ENCODE measurements at regions not wholly inside any gene's neighbourhood (a gene's known extent, or its start where the extent isn't known, plus 50 kb on each side); places are given as distances from the start of the nearest gene placed in this dataset.
"Not testable (repeated sequence)": the region's sequence is repeated elsewhere in the genome, so short reads cannot be mapped to it uniquely, and the experiment has no call there.

DNA sequence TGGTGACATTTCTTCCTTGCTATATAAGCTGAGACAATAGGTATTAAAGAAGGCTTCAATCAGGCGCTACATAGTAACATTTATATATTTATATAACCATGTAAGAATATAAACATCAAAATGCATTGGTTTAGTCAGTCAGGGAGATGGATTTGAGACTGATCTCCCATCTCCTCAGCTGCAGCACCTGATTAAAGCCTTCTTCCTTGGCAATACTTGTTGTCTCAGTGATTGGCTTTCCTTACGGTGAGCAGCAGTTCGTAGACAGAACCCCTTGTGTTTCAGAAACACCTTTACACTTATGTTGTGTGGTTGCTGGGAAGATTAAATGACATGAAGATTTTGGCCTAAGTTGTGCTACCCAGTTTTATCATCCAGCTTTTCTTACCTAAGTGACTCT is 323.3 kb upstream of the DUSP10 start:
- DNase-seq (ENCODE audit: low read depth), result no peak

DNA sequence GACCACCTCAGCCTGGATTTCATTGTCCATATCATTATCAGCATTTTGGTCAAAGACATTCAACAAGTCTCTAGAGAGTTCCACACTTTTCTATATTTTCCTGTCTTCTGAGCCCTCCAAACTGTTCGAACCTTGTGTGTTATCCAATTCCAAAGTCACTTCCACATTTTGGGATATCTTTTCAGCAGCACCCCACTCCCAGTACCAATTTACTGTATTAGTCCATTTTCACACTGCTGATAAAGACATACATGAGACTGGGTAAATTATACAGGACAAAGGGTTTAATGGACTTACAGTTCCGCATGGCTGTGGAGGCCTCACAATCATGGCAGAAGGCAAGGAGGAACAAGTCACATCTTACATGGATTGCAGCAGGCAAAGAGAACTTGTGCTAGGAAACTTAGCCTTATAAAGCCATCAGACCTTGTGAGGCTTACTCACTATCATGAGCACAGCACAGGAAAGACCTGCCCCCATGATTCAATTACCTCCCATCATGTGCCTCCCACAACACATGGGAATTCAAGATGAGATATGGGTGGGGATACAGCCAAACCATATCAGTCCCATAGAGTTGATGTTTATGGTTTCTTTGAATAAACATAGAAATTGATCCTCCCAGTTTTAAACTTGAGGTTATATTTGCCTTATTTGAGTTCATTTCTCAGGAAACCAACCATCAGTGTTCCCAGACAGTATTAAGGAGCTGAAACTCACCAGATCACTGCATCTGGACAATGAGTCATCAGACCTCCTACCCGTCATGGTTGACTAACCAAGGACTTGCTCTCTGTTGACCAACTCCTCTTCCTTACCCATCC is 322.7 kb upstream of the DUSP10 start:
- no peak for DNase-seq (ENCODE audit: low read depth)

DNA sequence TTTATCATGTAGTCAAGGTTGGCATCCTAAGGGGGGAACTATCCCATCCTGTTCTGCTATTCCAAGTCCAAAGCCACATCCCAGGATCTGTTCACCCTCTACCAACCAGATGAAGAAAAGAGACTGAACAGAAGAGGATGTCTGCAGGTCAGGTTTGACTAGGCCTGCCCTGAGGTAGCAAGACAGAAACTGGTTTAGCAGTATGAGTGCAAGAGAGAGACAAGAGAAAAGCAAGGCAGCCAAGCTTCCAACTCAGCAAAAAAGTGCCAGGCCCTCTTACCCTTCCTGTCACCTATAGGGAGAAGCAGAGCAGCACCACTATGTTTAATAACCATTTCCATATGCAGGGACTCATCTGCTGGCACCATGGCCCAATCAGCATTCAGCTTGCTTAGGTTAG is 320.8 kb upstream of the DUSP10 start:
- DNase-seq (ENCODE audit: low read depth), result no peak

DNA sequence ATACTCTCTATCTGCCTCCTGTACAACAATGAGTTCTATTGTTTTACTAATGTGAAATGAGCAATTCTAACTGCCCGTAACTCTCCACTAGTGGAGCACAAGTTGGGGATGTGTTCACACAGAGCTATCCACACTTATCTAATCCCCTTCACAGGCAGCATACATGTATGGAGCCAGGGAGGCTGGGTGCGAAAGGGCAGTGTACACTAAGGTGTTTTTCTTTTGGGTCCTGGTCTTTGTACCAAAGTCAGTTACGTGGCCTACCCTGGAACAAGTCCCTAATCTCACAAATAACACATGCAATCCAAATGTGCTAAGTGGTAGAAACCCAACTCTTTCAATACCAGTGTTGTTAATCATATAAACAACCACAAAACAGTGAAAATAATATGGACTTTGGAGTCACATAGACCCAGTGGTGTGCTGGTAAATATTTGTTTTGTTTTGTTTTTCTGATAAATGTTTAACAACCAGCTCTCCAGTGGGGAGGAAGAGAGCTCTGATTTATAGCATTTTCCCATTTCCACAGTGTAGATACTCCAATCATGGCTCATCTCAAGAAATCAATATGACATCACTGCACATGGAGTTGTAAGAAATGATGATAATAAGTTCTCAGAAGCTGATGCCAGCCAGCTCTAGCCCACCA is 319.9 kb upstream of the DUSP10 start:
- DNase-seq (ENCODE audit: low read depth), result no peak

DNA sequence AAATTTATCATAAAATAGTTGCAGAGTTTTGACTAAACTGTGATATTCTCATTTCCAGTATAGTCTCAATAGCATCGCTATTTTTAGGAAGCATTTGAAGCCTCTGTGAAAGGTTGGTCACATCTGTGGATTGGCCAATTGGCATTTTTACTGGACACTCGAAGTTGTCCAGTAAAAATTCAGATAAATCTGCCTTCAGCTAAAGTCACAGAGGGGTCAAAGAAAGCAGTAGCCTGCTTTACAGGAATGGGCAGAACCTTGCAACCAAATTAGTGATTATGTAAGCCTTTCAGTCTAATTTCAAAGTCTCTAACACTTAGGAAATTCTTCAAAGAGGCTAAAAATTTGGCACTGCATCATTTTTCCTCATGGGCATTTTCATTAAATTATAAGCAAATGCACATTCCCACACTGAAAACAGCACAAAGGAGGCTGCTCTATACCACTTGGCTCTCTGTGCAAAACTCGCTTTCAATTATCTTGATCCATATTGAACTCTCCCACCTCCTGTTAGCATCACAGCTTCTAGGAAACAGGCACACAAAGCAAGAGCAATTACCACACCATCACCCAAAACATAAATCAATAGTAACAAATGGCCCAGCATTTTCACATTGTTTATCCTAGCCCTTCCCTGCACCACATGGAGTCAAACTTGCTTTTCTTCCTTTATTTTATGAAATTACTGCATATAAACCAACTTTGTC is 318.5 kb upstream of the DUSP10 start:
- DNase-seq (ENCODE audit: low read depth), result no peak

DNA sequence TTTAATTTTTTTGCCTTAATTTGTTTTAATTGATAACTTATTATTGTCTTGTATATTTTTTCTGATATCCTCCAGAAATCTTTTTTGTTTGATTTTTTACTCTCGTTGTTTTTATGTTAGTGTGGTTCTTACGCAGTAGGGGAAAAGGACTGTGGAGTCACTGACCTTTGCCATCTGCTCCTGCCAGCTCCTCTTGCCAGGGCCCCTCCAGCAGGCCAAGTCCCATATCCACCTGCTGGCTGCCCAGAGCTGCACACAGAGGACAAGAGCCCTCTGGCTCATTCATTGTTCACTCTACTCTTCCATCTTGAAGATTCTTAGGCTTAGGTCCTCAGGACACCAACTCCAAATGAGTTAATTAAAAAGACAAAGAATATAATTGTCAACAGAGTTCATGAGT is 316.4 kb upstream of the DUSP10 start:
- DNase-seq (ENCODE audit: low read depth), result no peak

DNA sequence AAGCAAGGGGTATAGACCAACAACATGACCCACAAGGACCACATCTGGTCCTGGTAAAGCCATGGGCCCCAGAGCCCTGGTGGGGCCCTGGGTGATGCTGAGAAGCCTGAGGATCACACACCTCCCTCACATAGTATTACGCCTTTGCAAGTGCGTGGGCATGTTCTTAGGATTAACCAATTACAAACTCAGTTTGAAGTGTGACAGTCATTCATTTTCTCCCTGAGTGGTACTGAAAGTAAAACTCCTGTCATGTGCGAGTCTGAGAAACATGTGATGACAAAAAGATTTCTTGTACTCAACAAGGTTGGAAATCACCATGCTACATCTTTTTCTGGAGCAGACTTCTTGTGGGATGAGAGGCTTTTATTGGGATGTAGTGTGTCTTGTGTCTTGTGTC is 315.3 kb upstream of the DUSP10 start:
- DNase-seq (ENCODE audit: low read depth), result no peak

DNA sequence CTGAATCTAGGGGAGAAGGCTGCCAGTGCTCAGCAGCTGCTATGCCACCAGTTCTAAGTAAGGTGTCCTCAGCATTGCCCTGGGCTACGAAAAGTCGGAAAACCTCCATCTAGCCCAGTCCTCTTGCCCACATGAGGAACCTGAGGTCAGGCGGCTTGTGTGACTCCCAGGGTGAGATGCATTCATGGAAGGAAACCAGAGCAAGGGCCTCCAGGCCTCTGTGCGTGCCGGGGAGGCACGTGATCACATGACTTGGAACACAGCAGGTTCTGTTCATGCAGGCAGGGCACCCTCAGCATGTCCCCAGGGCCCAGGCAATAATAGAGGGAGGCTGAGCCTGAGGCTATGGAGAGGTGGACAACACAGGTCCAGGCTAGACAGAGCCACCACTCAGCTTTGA is 312.5 kb upstream of the DUSP10 start:
- DNase-seq (ENCODE audit: low read depth), result no peak

DNA sequence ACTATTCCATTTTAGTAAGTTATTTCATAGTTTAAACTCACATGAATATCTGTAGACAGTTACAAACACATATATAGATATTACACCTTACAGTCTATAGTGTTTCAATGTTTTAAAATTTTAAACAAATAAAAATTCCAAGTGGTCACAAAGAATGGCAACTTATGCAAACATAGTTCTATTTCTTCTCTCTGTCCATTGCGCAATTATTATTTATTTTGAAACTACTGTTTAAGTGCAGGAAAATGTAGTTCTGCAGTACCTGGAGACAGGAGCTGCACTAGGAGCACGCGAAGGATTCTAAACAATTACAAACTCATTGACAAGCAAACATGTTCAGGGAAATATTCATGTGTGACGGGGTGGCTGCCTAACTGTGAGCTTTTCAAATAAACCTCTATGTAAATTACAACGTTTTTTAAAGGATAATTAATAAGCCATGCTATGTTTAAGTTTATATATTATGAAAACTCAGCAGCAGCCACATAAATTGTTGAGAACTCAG is 312.0 kb upstream of the DUSP10 start:
- DNase-seq (ENCODE audit: low read depth), result no peak

DNA sequence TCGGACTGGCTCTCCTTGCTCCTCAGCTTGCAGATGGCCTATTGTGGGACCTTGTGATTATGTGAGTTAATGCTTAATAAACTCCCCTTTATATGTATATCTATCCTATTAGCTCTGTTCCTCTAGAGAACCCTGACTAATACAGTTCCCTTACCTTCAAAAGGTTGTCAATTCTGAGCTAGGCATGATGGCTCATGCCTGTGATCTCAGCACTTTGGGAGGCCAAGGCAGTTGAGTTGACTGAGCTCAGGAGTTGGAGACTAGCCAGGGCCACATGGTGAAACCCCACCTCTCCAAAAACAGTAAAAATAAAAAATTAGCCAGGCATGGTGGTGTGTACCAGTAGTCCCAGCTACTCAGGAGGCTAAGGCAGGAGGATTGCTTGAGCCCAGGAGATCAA is 309.4 kb upstream of the DUSP10 start:
- DNase-seq (ENCODE audit: low read depth), result not testable (repeated sequence)

DNA sequence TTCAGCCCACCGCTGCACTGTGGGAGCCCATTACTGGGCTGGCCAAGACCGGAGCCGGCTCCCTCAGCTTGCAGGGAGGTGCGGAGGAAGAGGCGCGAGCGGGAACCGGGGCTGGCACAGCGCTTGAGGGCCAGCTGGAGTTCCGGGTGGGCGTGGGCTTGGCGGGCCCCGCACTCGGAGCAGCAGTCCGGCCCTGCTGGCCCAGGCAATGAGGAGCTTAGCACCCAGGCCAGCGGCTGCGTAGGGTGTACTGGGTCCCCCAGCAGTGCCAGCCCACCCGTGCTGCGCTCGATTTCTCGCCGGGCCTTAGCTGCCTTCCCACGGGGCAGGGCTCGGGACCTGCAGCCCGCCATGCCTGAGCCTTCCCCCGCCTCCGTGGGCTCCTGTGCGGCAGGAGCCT is 307.8 kb upstream of the DUSP10 start:
- DNase-seq (ENCODE audit: low read depth), result not testable (repeated sequence)

DNA sequence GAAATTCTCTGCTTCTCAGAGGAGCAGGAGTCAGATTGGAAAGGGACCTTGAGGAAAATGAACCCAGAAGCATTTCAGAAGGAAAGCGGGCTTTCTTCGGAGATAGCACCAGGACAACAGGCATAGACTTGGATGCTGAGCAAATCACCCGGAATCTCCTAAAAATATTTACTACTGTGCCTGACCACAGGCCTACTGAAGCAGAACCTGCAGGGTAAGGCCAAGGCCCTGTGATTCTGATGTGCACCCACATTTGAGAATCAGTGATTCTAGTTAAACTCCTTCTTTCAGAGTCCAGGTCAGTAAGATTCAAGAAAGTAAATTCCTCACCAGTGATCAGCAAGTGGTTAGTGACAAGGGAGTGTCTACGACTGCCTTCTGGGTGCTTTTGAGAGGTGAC is 307.3 kb upstream of the DUSP10 start:
- DNase-seq (ENCODE audit: low read depth), result no peak

DNA sequence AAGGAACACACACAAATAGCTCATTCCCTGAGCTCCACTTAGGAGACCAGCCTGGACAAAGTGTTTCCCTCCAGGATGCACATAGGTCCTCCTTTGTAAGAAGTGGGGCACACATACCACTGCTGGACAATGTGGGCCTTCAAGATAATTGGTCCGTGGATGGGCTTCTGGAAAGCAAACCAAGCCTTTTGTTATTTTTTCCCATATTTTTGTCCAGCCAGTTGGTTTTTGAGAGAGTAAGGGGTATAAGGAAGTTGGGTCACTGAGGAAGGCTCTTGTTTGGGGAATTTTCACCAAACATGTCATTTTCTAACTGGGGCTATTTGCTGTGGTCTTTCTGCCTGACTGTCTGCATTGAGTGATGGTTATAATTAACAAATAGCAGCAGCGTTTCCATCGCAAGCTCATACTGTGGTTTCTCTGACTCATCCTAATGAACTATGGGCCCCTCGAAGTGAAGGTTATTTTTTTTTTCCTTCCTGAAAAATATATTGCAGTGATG is 306.3 kb upstream of the DUSP10 start:
- DNase-seq (ENCODE audit: low read depth), result no peak

DNA sequence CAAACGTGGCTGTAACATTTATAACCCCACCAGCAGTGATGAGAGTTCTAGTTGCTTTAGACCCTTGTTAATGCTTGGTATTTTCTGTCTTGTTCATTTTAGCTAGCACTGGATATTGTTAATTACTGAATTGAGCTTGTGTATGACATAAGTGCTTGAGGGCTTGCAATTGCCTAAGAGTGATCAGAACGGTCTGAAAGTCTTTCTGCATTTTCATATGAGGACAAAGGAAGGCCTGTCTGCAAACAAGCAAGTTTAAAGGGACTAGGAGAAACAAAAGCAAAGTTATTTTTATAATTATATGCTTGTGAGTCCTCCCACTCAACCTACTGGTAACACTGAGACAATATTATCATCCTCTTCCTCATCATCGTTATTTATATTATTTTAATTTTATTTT is 305.5 kb upstream of the DUSP10 start:
- DNase-seq (ENCODE audit: low read depth), result no peak

DNA sequence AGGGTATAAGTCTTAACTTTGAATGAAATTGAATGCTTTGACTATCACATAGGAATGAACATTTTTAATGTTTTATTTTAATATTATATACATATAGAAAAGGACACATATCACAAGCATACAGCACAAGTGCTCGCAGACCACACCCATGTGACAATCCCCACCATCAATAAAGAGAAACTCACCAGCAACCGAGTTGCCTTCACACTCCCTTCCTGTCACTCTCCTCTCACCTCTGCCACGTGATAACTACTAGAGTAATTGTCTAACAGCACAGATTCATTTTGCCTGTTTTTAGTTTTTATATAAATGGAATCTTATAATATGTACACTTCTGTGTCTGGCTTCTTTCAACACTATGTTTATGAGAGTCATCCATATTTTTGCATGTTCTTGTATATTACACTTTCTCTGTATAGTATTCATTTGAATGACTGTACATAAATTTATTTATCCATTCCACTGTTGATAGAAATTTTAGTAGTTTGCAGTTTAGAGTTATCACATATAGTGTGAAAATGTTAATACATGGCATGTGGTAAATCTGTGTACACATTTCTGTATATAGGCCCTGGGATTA is 304.9 kb upstream of the DUSP10 start:
- no peak for DNase-seq (ENCODE audit: low read depth)

DNA sequence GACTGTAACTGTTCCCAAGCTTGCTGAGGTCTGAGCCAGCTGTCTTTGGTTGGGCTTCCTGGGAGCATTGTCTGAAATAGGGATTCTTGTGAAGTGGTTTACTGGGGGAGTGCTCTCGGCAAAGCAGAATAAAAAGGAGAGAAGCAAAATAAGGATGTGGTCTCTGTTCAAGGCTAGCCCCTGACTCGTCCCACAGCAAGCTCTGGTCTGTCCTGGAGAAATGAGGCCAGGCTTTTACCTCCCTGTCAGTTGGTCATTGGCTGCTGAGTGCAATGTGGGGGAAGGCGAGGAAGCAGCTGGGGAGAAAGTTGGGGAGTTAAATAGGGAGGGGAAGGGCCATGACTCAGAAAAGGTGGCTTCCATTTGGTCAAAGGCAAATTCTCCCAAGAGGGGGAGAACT is 303.9 kb upstream of the DUSP10 start:
- no peak for DNase-seq (ENCODE audit: low read depth)

DNA sequence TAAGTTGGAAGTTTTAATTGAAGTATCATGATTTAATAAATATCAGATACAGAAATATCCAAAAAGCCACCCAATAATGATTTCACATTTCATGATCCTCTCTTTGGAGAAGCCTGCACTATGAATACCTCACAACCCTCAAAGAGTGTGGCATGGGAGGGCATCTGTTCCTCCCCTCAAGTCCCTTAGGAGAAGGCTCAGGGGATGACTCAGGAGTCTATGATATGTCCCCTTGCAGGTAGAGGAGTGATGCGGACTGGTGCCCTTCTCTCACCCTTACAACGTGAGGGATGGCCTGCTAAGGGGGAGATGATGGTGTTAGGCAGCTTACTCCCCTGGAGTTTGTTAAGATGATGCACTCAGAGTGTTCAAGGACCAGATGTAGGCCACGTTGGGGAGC is 303.3 kb upstream of the DUSP10 start:
- no peak for DNase-seq (ENCODE audit: low read depth)

DNA sequence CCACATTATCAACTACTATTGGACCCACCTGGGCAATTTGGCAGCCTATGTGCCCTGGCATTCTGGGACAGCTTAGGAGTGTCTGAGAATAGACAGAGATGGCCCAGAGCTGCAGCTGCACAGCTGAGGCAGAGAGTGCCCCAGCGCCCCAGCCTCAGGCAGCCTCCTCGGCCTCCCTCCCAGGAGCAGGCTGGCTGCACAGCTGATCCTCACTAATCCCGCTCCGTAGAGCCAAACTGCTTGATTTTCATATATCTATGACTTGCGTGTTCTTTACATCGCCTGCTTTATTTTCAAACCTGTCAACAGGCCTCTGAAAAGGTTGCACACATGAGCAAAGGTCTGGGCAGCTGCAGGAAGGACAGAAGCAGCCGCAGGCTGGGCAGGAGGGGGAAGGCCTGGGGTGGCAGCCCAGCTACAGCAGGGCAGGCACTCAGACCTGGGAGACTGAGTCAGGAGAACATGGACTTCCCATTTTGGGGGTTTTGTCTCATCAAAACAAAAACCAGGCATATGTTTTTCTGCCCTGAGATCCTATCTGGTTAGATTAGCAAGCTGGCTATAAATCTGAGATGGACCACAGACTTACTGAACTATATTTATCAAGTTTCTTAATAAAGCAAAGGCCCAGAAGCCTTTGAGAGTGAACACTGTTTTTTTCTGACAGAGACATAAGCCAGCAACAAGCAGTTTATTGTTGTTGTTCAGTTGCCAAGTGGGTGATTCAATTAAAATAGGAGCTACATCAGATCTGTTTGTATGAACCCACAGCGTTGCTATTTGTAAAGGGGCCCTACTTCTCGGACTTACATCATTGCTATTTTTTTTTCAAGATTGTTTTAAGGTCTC is 301.8 kb upstream of the DUSP10 start:
- no peak for DNase-seq (ENCODE audit: low read depth)

DNA sequence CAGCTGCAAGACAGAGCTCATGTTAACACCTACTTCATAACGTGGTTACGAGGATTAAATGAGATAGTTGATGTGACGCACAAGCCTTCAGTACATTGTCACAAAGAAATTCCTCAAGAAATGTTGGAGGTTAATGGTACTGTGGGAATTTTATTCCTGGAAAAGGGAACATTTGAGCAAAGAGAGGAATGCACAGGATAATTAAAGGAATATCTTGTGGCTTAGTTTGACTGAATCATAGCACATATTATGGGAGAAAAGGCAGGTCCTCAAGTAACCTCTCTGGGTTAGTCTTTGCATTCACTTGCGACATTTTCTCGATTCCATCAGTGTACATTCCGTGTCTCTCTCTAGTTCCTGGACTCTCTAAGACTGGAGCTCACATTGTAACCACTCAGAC is 300.2 kb upstream of the DUSP10 start:
- DNase-seq (ENCODE audit: low read depth), result no peak

DNA sequence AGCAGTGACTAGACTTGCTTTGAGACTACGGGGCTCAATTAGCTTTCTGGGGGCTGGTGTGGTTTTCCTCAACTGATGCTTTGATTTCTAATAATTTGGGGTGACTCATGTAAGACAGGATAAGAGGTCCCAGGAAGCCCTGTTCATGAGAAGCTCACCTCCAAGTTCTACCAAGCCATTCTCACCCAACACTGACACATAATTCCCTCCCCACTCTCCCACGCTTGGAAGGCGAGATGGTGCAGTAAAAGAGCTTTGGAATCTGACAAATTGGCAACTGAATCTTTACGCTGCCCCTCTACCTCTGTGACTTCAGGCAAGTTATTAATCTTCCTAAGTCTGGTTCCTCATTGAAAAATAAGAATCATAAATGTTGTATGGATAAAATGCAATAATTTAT is 299.1 kb upstream of the DUSP10 start:
- DNase-seq (ENCODE audit: low read depth), result no peak

DNA sequence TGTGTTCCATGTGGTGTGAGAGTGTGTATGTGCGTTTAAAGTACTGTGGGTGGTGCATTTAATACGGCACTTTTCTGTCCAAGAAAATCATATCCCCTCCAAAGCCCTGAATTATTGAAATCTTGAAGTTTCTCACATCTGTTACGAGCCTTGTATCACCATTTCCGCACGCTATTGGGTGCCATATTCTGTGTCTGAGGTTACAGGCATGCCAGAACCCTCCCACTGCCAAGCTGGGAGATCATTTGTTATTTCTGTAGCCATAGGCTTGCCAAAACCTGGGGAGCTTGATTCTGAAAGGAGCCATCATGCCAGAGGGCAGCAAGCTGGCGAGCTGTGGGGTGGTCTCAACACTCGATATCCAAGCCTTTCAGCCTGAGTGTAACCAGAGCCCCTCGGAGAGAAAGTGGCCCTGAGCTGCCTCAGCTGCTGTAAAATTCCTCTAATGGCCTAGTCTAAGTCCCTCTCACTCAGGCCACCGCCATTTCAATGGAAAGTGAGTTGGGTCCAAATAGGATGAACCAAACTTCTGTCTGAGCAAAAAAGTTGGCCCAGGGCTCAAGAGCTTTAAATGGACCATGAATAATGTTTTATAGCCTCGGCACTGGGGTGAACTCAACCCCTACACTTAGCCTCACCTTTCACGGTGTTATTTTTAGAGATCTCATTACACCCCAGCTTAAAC is 298.4 kb upstream of the DUSP10 start:
- no peak for DNase-seq (ENCODE audit: low read depth)
